Stimulated activated CD4-positive, alpha-beta T cell treated with anti-CD3 and anti-CD28 coated beads, Interleukin-2, amount 100 ng/mL, for 24 hours (primary cell): ENCODE measurements at regions not wholly inside any gene's neighbourhood (a gene's known extent, or its start where the extent isn't known, plus 50 kb on each side); places are given as distances from the start of the nearest gene placed in this dataset.
"Not testable (repeated sequence)": the region's sequence is repeated elsewhere in the genome, so short reads cannot be mapped to it uniquely, and the experiment has no call there.

Source experiments
- DNase-seq, 2 donors: peaks; one replicate each; pipeline ENCODE4 v3.0.0-alpha.2; 2020

- DNase-seq: peak in 1 of 2 donors; percentile 14
Observed at GRCh38 chr12:46516933-46517578, 144.5 kb upstream of the SLC38A2 start.

- DNase-seq: no peak
Observed at GRCh38 chr12:46516238-46516932, 143.8 kb upstream of the SLC38A2 start.

- DNase-seq: no peak
Observed at GRCh38 chr12:46515829-46516228, 143.3 kb upstream of the SLC38A2 start.

- no peak for DNase-seq
Observed at GRCh38 chr12:46514886-46515285, 142.3 kb upstream of the SLC38A2 start.

GRCh38 chr12:46510257-46510656, 137.7 kb upstream of the SLC38A2 start:
- not testable (repeated sequence) for DNase-seq

- no peak for DNase-seq
Observed at GRCh38 chr12:46509135-46509534, 136.6 kb upstream of the SLC38A2 start.

- no peak for DNase-seq
Observed at GRCh38 chr12:46508651-46509050, 136.1 kb upstream of the SLC38A2 start.

GRCh38 chr12:46507766-46508165, 135.2 kb upstream of the SLC38A2 start:
- DNase-seq: no peak

GRCh38 chr12:46506961-46507360, 134.4 kb upstream of the SLC38A2 start:
- DNase-seq: no peak

GRCh38 chr12:46506198-46506597, 133.6 kb upstream of the SLC38A2 start:
- no peak for DNase-seq

- no peak for DNase-seq
Observed at GRCh38 chr12:46504494-46504893, 131.9 kb upstream of the SLC38A2 start.

GRCh38 chr12:46503637-46504175, 131.1 kb upstream of the SLC38A2 start:
- DNase-seq: no peak

- DNase-seq: no peak
Observed at GRCh38 chr12:46500673-46501072, 128.1 kb upstream of the SLC38A2 start.

- no peak for DNase-seq
Observed at GRCh38 chr12:46499901-46500300, 127.3 kb upstream of the SLC38A2 start.

GRCh38 chr12:46499226-46499625, 126.7 kb upstream of the SLC38A2 start:
- no peak for DNase-seq

GRCh38 chr12:46497739-46498138, 125.2 kb upstream of the SLC38A2 start:
- DNase-seq: no peak

GRCh38 chr12:46494424-46494823, 121.9 kb upstream of the SLC38A2 start:
- no peak for DNase-seq

- no peak for DNase-seq
Observed at GRCh38 chr12:46493834-46494181, 121.2 kb upstream of the SLC38A2 start.

GRCh38 chr12:46493150-46493833, 120.7 kb upstream of the SLC38A2 start:
- DNase-seq: no peak

- DNase-seq: no peak
Observed at GRCh38 chr12:46492471-46493085, 120.0 kb upstream of the SLC38A2 start.

GRCh38 chr12:46491548-46491947, 119.0 kb upstream of the SLC38A2 start:
- no peak for DNase-seq

- DNase-seq: no peak
Observed at GRCh38 chr12:46490635-46491034, 118.1 kb upstream of the SLC38A2 start.

- no peak for DNase-seq
Observed at GRCh38 chr12:46489951-46490388, 117.4 kb upstream of the SLC38A2 start.
